ENCODE measurements at regions not wholly inside any gene's neighbourhood (a gene's known extent, or its start where the extent isn't known, plus 50 kb on each side); places are given as distances from the start of the nearest gene placed in this dataset.

GRCh38 chr21:32119389-32119788, 159.5 kb downstream of the MIS18A start:
- Mint-ChIP-seq H3K27me3 (ENCODE audit: low read depth) (peaks cover 2% of the 10 kb centered on the region), H3K4me1 (peaks cover 3% of the 10 kb centered on the region), H3K9me3 (peaks cover 30% of the 10 kb centered on the region), H3K36me3 (no peaks in the 10 kb centered on the region), H3K27ac (no peak overlapping the region), H3K4me3 (no peak overlapping the region)
- TF ChIP-seq CTCF (IDR thresholded peaks at IDR 0.05; ENCODE audit: unreplicated experiment), result no peak
- DNase-seq (ENCODE audit: low spot score in 2 of 2, unreplicated experiment in 2 of 2), result no peak

GRCh38 chr21:32114419-32115035, 164.3 kb downstream of the MIS18A start:
- H3K4me1 Mint-ChIP-seq, result peaks cover 3% of the 10 kb centered on the region
- H3K36me3 Mint-ChIP-seq, result no peaks in the 10 kb centered on the region
- H3K4me3 Mint-ChIP-seq, result no peak overlapping the region

GRCh38 chr21:32113486-32113885, 165.4 kb downstream of the MIS18A start:
- H3K27me3 Mint-ChIP-seq (ENCODE audit: low read depth), result peaks cover 11% of the 10 kb centered on the region
- no peak overlapping the region for H3K27ac Mint-ChIP-seq
- H3K4me3 Mint-ChIP-seq, result no peak overlapping the region
- no peaks in the 10 kb centered on the region for H3K36me3 Mint-ChIP-seq
- no peak for TF ChIP-seq CTCF (IDR thresholded peaks at IDR 0.05; ENCODE audit: unreplicated experiment)
- peaks cover 3% of the 10 kb centered on the region for H3K4me1 Mint-ChIP-seq
- DNase-seq (ENCODE audit: low spot score in 2 of 2, unreplicated experiment in 2 of 2), result no peak
- peaks cover 10% of the 10 kb centered on the region for H3K9me3 Mint-ChIP-seq

More at GRCh38 chr21:32114419-32115035, 164.3 kb downstream of the MIS18A start:
- peak overlapping the region; percentile 66 for H3K27ac Mint-ChIP-seq
- DNase-seq (ENCODE audit: low spot score in 2 of 2, unreplicated experiment in 2 of 2), result no peak
- peaks cover 11% of the 10 kb centered on the region for H3K27me3 Mint-ChIP-seq (ENCODE audit: low read depth)
- no peak for TF ChIP-seq CTCF (IDR thresholded peaks at IDR 0.05; ENCODE audit: unreplicated experiment)
- peaks cover 9% of the 10 kb centered on the region for H3K9me3 Mint-ChIP-seq

- DNase-seq (ENCODE audit: low spot score in 2 of 2, unreplicated experiment in 2 of 2), result no peak
- no peak overlapping the region for H3K27ac Mint-ChIP-seq
- no peak overlapping the region for H3K4me3 Mint-ChIP-seq
Observed at GRCh38 chr21:32112195-32112594, 166.7 kb downstream of the MIS18A start.

GRCh38 chr21:32108566-32108965, 170.3 kb downstream of the MIS18A start:
- Mint-ChIP-seq H3K4me1 (no peaks in the 10 kb centered on the region), H3K36me3 (peaks cover 2% of the 10 kb centered on the region), H3K27me3 (ENCODE audit: low read depth) (peaks cover 9% of the 10 kb centered on the region), H3K4me3 (no peak overlapping the region), H3K27ac (no peak overlapping the region), H3K9me3 (peaks cover 22% of the 10 kb centered on the region)
- DNase-seq (ENCODE audit: low spot score in 2 of 2, unreplicated experiment in 2 of 2), result no peak
- no peak for TF ChIP-seq CTCF (IDR thresholded peaks at IDR 0.05; ENCODE audit: unreplicated experiment)

More at GRCh38 chr21:32112195-32112594, 166.7 kb downstream of the MIS18A start:
- no peak for TF ChIP-seq CTCF (IDR thresholded peaks at IDR 0.05; ENCODE audit: unreplicated experiment)
- Mint-ChIP-seq H3K36me3 (peaks cover under 1% of the 10 kb centered on the region), H3K9me3 (peaks cover 8% of the 10 kb centered on the region), H3K4me1 (no peaks in the 10 kb centered on the region), H3K27me3 (ENCODE audit: low read depth) (peaks cover 11% of the 10 kb centered on the region)
